ENCODE measurements at regions not wholly inside any gene's neighbourhood (a gene's known extent, or its start where the extent isn't known, plus 50 kb on each side); places are given as distances from the start of the nearest gene placed in this dataset.

DNA sequence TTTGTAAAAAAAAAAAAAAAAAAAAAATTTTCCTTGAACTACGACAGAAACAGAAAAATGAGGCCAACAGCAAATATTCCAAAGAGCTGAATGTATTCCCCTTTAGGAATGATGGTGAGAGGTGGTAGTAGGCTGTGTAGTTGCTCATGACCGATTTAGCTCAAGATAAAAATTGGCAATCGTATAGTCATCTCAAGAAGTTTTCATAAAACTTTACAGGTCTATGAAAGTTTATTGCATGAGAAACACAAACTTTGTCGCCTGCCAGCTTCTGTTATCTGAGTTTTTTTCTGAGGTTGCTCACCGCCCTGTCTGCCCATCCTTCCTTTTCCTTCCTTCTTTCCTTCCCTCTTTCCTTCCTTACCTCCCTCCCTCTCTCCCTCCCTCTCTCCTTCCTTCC is 605.5 kb downstream of the BCL11B start:
- TF ChIP-seq POLR2A (IDR thresholded peaks at IDR 0.05; ENCODE audit: low read depth) (no peak), POLR2AphosphoS5 (IDR thresholded peaks at IDR 0.05) (no peak), EP300 (IDR thresholded peaks at IDR 0.05) (no peak)
- TF ChIP-seq, protein P1, sequence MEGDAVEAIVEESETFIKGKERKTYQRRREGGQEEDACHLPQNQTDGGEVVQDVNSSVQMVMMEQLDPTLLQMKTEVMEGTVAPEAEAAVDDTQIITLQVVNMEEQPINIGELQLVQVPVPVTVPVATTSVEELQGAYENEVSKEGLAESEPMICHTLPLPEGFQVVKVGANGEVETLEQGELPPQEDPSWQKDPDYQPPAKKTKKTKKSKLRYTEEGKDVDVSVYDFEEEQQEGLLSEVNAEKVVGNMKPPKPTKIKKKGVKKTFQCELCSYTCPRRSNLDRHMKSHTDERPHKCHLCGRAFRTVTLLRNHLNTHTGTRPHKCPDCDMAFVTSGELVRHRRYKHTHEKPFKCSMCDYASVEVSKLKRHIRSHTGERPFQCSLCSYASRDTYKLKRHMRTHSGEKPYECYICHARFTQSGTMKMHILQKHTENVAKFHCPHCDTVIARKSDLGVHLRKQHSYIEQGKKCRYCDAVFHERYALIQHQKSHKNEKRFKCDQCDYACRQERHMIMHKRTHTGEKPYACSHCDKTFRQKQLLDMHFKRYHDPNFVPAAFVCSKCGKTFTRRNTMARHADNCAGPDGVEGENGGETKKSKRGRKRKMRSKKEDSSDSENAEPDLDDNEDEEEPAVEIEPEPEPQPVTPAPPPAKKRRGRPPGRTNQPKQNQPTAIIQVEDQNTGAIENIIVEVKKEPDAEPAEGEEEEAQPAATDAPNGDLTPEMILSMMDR (IDR thresholded peaks at IDR 0.05): no peak
